ENCODE measurements at regions not wholly inside any gene's neighbourhood (a gene's known extent, or its start where the extent isn't known, plus 50 kb on each side); places are given as distances from the start of the nearest gene placed in this dataset.

- Histone ChIP-seq H3K79me1 (ENCODE audit: low read depth, low read length) (no peaks in the 10 kb centered on the region), H2AFZ (ENCODE audit: low read length) (no peak overlapping the region), H3K27me3 (replicated peaks in 1 of 4; ENCODE audit: control insufficient read depth in 3 of 4, extremely low read depth in 1 of 4, insufficient read depth in 3 of 4, low read length in 3 of 4) (no peaks in the 10 kb centered on the region), H3K9ac (replicated peaks in 1 of 4; ENCODE audit: extremely low read depth in 1 of 4, low read depth in 3 of 4, low read length in 3 of 4) (no peak overlapping the region), H2BK12ac (ENCODE audit: low read depth, low read length) (no peak overlapping the region), H3K4ac (replicated peaks; ENCODE audit: insufficient read length, low read depth, low read length) (no peak overlapping the region), H3K56ac (replicated peaks; ENCODE audit: insufficient read length, low read depth, low read length) (no peak overlapping the region), H3K4me2 (ENCODE audit: insufficient read depth in 1 of 2, low read depth in 2 of 2, low read length in 2 of 2) (no peak overlapping the region), H2BK120ac (replicated peaks; ENCODE audit: low read depth, low read length) (no peak overlapping the region), H4K8ac (ENCODE audit: extremely low read depth, insufficient read depth, low read length) (no peak overlapping the region), H3K9me3 (ENCODE audit: insufficient read depth in 2 of 2, low read depth in 1 of 2, low read length in 1 of 2) (no peaks in the 10 kb centered on the region), H3K23me2 (ENCODE audit: low read depth, low read length) (no peaks in the 10 kb centered on the region), H3K18ac (ENCODE audit: extremely low read depth, low read length) (no peak overlapping the region), H3K14ac (ENCODE audit: insufficient read length) (no peak overlapping the region), H3K27ac (ENCODE audit: low read depth, low read length) (no peak overlapping the region), H2BK15ac (ENCODE audit: low read length) (no peak overlapping the region), H3K4me3 (ENCODE audit: extremely low read depth in 1 of 4, insufficient read depth in 2 of 4, low read depth in 3 of 4, low read length in 4 of 4) (no peak overlapping the region), H2AK5ac (ENCODE audit: low read depth, low read length) (no peak overlapping the region), H3K4me1 (replicated peaks in 1 of 4; ENCODE audit: control insufficient read depth in 3 of 4, insufficient read depth in 4 of 4, low read length in 3 of 4) (no peaks in the 10 kb centered on the region), H3K79me2 (ENCODE audit: control insufficient read depth in 1 of 2, insufficient read depth in 2 of 2, low read length in 2 of 2) (no peaks in the 10 kb centered on the region), H4K20me1 (replicated peaks in 1 of 2; ENCODE audit: control insufficient read depth in 1 of 2, insufficient read depth in 2 of 2, low read length in 2 of 2) (no peaks in the 10 kb centered on the region), H2BK5ac (ENCODE audit: low read depth, low read length) (no peak overlapping the region), H3K23ac (ENCODE audit: insufficient read length) (no peak overlapping the region), H2BK20ac (ENCODE audit: low read length) (no peak overlapping the region), H4K91ac (replicated peaks; ENCODE audit: insufficient read length, low read length) (no peak overlapping the region), H3K36me3 (ENCODE audit: control insufficient read depth in 2 of 4, insufficient read depth in 4 of 4, low read length in 3 of 4) (no peaks in the 10 kb centered on the region), H4K5ac (ENCODE audit: insufficient read length, low read depth, low read length) (no peak overlapping the region)
- ChIA-PET POLR2A (ENCODE audit: partially characterized antibody) (no interaction called here), CTCF (ENCODE audit: partially characterized antibody) (no interaction called here)
- no peak for FAIRE-seq
- DNase-seq (ENCODE audit: low read depth in 1 of 2, low spot score in 2 of 2) = no peak
- 98% methylated on average over 4 of the region's 4 CpGs; no CpG with 5 or more reads in 1 of the 2 experiments for WGBS, 2 experiments (ENCODE audit: extremely low coverage in 1 of 2, insufficient coverage in 1 of 2, insufficient read length in 1 of 2, insufficient replicate concordance in 2 of 2, low coverage in 1 of 2, low lambda C conversion rate in 2 of 2, missing lambda C conversion rate in 1 of 2)
- TF ChIP-seq POU5F1 (IDR thresholded peaks at IDR 0.05; ENCODE audit: low read depth, low read length) (no peak), NANOG (IDR thresholded peaks at IDR 0.05; ENCODE audit: insufficient read depth, low read depth, low read length, poor library complexity, severe bottlenecking) (no peak), SIN3A (conservative IDR thresholded peaks at IDR 0.05 in 1 of 2, IDR thresholded peaks at IDR 0.05 in 1 of 2; ENCODE audit: low read depth in 1 of 2, low read length in 2 of 2) (no peak), JUN (IDR thresholded peaks at IDR 0.05; ENCODE audit: low read depth, low read length) (no peak), TBP (IDR thresholded peaks at IDR 0.05; ENCODE audit: low read depth, low read length) (no peak), RNF2 (IDR thresholded peaks at IDR 0.05; ENCODE audit: borderline replicate concordance, low read depth, low read length, missing control alignments, poor library complexity, severe bottlenecking) (no peak), TCF12 (IDR thresholded peaks at IDR 0.05; ENCODE audit: low read depth, low read length) (no peak), ATF2 (IDR thresholded peaks at IDR 0.05; ENCODE audit: low read length) (no peak), CHD2 (IDR thresholded peaks at IDR 0.05; ENCODE audit: low read length) (no peak), SAP30 (IDR thresholded peaks at IDR 0.05; ENCODE audit: insufficient read depth, insufficient replicate concordance, low read length) (no peak), E2F6 (IDR thresholded peaks at IDR 0.05) (no peak), CBX8 (IDR thresholded peaks at IDR 0.05; ENCODE audit: borderline replicate concordance, low read depth, low read length) (no peak)
Measured at GRCh38 chr1:58946390-58946789, 162.5 kb upstream of the JUN start.

Data from H1 (cell line).